ENCODE measurements at regions not wholly inside any gene's neighbourhood (a gene's known extent, or its start where the extent isn't known, plus 50 kb on each side); places are given as distances from the start of the nearest gene placed in this dataset.

- TF ChIP-seq REST (IDR thresholded peaks at IDR 0.05; ENCODE audit: low read depth) = no peak
Observed at GRCh38 chr4:97262769-97263168, 880.5 kb downstream of the STPG2 start (continued).

- H3K9me3 ChIP-seq (ENCODE audit: control insufficient read depth in 1 of 2, insufficient read depth in 1 of 2, low read depth in 1 of 2, low read length in 2 of 2) = no peaks in the 10 kb centered on the region
- RAD21 ChIA-PET (ENCODE audit: low non-redundant PET in 1 of 2, low total read pairs in 2 of 2, uncharacterized antibody in 2 of 2, unreplicated experiment in 2 of 2) = no interaction called here
- no TSS peak for BruUV-seq (replicated peaks)
Observed at GRCh38 chr4:97270051-97270450, 873.2 kb downstream of the STPG2 start.

GRCh38 chr4:97279391-97279790, 863.9 kb downstream of the STPG2 start:
- no peak overlapping the region for H3K4me2 ChIP-seq (ENCODE audit: low read length)
- no peak overlapping the region for H3K9ac ChIP-seq (ENCODE audit: low read length)
- no peak overlapping the region for H3K27ac ChIP-seq (ENCODE audit: low read depth, low read length)
- no peaks in the 10 kb centered on the region for H3K36me3 ChIP-seq (ENCODE audit: control insufficient read depth in 1 of 2, insufficient read depth in 2 of 2, low read length in 2 of 2)
- H3K9me3 ChIP-seq (ENCODE audit: control insufficient read depth in 1 of 2, insufficient read depth in 1 of 2, low read depth in 1 of 2, low read length in 2 of 2) = no peaks in the 10 kb centered on the region
- ChIA-PET RAD21 (ENCODE audit: low non-redundant PET in 1 of 2, low total read pairs in 2 of 2, uncharacterized antibody in 2 of 2, unreplicated experiment in 2 of 2) (no interaction called here), POLR2A (no interaction called here), CTCF (no interaction called here)
- ATAC-seq (no peak), DNase-seq (ENCODE audit: low read depth, low spot score) (no peak)
- H3K4me3 ChIP-seq (replicated peaks in 1 of 2; ENCODE audit: low read depth in 1 of 2, low read length in 2 of 2) = no peak overlapping the region
- no peaks in the 10 kb centered on the region for H3K27me3 ChIP-seq (ENCODE audit: insufficient read depth, low read length)
- BruUV-seq (replicated peaks) = no TSS peak
- no peaks in the 10 kb centered on the region for H3K9me2 ChIP-seq (ENCODE audit: insufficient read depth)
- H3K4me1 ChIP-seq (ENCODE audit: control insufficient read depth in 1 of 2, insufficient read depth in 2 of 2, low read length in 2 of 2) = no peaks in the 10 kb centered on the region
- intact Hi-C loops (cut with micrococcal nuclease) = no loop called here
- no peaks in the 10 kb centered on the region for H3K79me2 ChIP-seq (ENCODE audit: insufficient read depth, low read length)
- no peaks in the 10 kb centered on the region for H4K20me1 ChIP-seq (ENCODE audit: insufficient read depth)
- no peak overlapping the region for H2AFZ ChIP-seq (ENCODE audit: low read depth, low read length, poor library complexity, severe bottlenecking)
- TF ChIP-seq SIN3A (IDR thresholded peaks at IDR 0.05; ENCODE audit: low read depth) (no peak), MAX (IDR thresholded peaks at IDR 0.05) (no peak), YY1 (IDR thresholded peaks at IDR 0.05; ENCODE audit: extremely low read depth, insufficient replicate concordance, low read depth, low read length) (no peak), ZNF274 (IDR thresholded peaks at IDR 0.05; ENCODE audit: low read depth, low read length) (no peak), ZBTB33 (IDR thresholded peaks at IDR 0.05; ENCODE audit: extremely low read depth, insufficient replicate concordance, low read length) (no peak), JUND (IDR thresholded peaks at IDR 0.05) (no peak), CTCF (IDR thresholded peaks at IDR 0.05 in 2 of 3, conservative IDR thresholded peaks at IDR 0.05 in 1 of 3; ENCODE audit: borderline replicate concordance in 1 of 3, insufficient read depth in 1 of 3, low read depth in 2 of 3, low read length in 2 of 3) (no peak), EGR1 (IDR thresholded peaks at IDR 0.05; ENCODE audit: low read depth) (no peak)

More at GRCh38 chr4:97270051-97270450, 873.2 kb downstream of the STPG2 start:
- TF ChIP-seq JUND (IDR thresholded peaks at IDR 0.05) = no peak
- no peak for TF ChIP-seq ZNF274 (IDR thresholded peaks at IDR 0.05; ENCODE audit: low read depth, low read length)
- TF ChIP-seq ZFX (IDR thresholded peaks at IDR 0.05) = no peak
- no peak for TF ChIP-seq TCF7L2 (IDR thresholded peaks at IDR 0.05; ENCODE audit: borderline replicate concordance, extremely low read depth, insufficient read depth, insufficient read length)
- Histone ChIP-seq H4K20me1 (ENCODE audit: insufficient read depth) (no peaks in the 10 kb centered on the region), H3K4me3 (replicated peaks in 1 of 2; ENCODE audit: low read depth in 1 of 2, low read length in 2 of 2) (no peak overlapping the region), H2AFZ (ENCODE audit: low read depth, low read length, poor library complexity, severe bottlenecking) (no peak overlapping the region), H3K9me2 (ENCODE audit: insufficient read depth) (no peaks in the 10 kb centered on the region), H3K27ac (ENCODE audit: low read depth, low read length) (no peak overlapping the region), H3K36me3 (ENCODE audit: control insufficient read depth in 1 of 2, insufficient read depth in 2 of 2, low read length in 2 of 2) (no peaks in the 10 kb centered on the region), H3K4me2 (ENCODE audit: low read length) (no peak overlapping the region), H3K9ac (ENCODE audit: low read length) (no peak overlapping the region), H3K27me3 (ENCODE audit: insufficient read depth, low read length) (no peaks in the 10 kb centered on the region), H3K79me2 (ENCODE audit: insufficient read depth, low read length) (no peaks in the 10 kb centered on the region), H3K4me1 (ENCODE audit: control insufficient read depth in 1 of 2, insufficient read depth in 2 of 2, low read length in 2 of 2) (no peaks in the 10 kb centered on the region)
- ChIA-PET POLR2A (no interaction called here), CTCF (no interaction called here)
- DNase-seq (ENCODE audit: low read depth, low spot score) = no peak
- intact Hi-C loops (cut with micrococcal nuclease) = no loop called here
- ATAC-seq = no peak
